OCI-LY1 (cell line): ENCODE measurements at regions not wholly inside any gene's neighbourhood (a gene's known extent, or its start where the extent isn't known, plus 50 kb on each side); places are given as distances from the start of the nearest gene placed in this dataset.

Experiments used
- CTCF ChIP-seq: fragments of 200-600 bp; sonication (generic), shearing (Covaris generic); IDR thresholded peaks from 2 replicates; pipeline ENCODE4 v1.5.1; 2017; ENCODE audit warnings: mild to moderate bottlenecking, antibody characterized with exemption, low read length, moderate library complexity, mixed read lengths
- EZH2 ChIP-seq: fragments of 200-600 bp; sonication (generic), shearing (Covaris generic); IDR thresholded peaks from 2 replicates; pipeline ENCODE4 v1.8.0; 2017; ENCODE audit warnings: borderline replicate concordance, mixed run types, mild to moderate bottlenecking, antibody characterized with exemption, low read length, moderate library complexity, mixed read lengths

DNA sequence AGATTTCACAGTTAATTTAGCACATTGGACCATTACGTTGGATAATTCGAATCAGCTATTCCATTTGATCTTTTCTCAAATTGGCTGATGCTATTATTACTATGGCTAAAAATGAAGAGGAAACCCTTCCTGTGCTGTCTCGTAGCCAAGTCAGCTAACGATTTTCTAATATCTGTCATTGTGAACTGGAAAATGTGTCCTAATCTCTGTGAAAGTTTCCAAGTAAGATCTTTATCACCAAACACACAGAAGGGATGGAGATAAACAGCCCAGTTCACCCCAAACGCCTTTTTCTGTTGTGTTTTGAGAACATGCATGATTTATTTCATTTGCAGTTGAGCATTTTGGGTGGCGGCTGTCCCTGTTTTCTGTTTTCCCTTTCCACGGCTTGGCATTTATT, 312.8 kb downstream of the FOXL1 start:
- TF ChIP-seq CTCF, result no peak
- no peak for TF ChIP-seq EZH2
